ENCODE measurements at regions not wholly inside any gene's neighbourhood (a gene's known extent, or its start where the extent isn't known, plus 50 kb on each side); places are given as distances from the start of the nearest gene placed in this dataset.

DNA sequence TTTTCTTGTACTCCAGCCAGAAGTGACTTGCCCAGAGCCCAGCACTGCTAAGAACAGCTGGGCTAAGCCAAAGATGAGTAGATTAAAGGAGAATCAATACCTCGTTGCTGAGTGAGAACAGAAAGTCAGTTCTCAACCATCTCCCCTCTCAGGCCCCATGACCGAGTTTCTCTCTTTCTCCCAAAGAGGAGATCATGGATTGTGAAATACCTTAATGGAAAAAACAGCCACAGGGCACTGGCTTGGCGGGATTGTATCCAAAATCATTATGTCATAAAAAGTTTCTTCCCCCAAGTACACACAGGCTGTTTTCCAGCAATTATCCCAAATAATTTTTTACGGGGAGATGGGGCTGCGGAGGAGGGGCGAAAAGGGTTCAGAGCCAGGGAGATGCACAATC is 111.8 kb upstream of the TMEM45B start:
- no peak overlapping the region for H3K4me3 ChIP-seq (ENCODE audit: low read depth, low read length)
- ChIA-PET POLR2A (no interaction called here), CTCF (no interaction called here)
- DNase-seq (ENCODE audit: low read depth, low spot score), result no peak
- TF ChIP-seq, protein P1, sequence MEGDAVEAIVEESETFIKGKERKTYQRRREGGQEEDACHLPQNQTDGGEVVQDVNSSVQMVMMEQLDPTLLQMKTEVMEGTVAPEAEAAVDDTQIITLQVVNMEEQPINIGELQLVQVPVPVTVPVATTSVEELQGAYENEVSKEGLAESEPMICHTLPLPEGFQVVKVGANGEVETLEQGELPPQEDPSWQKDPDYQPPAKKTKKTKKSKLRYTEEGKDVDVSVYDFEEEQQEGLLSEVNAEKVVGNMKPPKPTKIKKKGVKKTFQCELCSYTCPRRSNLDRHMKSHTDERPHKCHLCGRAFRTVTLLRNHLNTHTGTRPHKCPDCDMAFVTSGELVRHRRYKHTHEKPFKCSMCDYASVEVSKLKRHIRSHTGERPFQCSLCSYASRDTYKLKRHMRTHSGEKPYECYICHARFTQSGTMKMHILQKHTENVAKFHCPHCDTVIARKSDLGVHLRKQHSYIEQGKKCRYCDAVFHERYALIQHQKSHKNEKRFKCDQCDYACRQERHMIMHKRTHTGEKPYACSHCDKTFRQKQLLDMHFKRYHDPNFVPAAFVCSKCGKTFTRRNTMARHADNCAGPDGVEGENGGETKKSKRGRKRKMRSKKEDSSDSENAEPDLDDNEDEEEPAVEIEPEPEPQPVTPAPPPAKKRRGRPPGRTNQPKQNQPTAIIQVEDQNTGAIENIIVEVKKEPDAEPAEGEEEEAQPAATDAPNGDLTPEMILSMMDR (IDR thresholded peaks at IDR 0.05; ENCODE audit: insufficient read depth, low read length, missing control alignments), result no peak

DNA sequence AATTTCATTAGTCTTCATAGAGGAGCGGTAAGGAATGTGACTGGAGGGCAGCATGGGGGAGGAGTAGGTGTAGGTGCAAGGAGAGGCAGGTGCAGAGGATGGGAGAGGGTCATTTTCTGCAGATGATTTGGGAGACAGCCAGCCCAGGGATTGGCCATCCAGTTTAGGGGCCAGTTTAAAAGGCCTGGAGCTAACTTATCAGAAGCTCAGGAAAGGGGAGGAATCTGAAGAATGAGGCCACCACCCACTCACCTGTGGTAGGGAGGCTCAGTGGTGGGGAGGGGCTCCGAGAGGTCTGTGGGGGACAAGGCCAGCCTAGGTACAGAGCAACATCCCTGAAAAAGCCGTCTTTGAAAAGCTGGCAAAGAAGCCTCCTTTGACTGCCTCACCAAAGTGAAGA is 110.8 kb upstream of the TMEM45B start:
- ChIA-PET POLR2A (no interaction called here), CTCF (no interaction called here)
- TF ChIP-seq, protein P1 (IDR thresholded peaks at IDR 0.05; ENCODE audit: insufficient read depth, low read length, missing control alignments), result no peak
- no peak overlapping the region for H3K4me3 ChIP-seq (ENCODE audit: low read depth, low read length)
- DNase-seq (ENCODE audit: low read depth, low spot score), result no peak

DNA sequence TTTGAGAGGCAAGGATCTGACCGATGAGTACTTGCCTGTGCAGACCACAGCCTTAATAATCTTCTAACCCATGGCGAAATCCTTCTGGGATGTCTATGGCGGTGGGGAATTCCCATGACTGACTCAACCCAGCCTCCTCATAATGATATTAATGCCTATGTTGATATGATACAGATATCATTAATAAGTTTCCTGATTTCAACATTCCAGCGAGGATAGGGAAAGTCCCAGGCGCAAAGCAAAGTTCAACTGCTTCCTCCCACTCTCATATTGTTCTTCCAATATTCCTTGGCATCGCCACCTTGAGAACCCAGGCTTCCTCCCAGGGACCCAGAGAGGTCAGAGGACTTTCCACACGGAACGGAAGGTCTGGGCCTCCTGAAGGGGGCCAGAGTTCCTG is 110.3 kb upstream of the TMEM45B start:
- no peak overlapping the region for H3K4me3 ChIP-seq (ENCODE audit: low read depth, low read length)
- POLR2A ChIA-PET, result no interaction called here
- TF ChIP-seq, protein P1 (IDR thresholded peaks at IDR 0.05; ENCODE audit: insufficient read depth, low read length, missing control alignments), result no peak
- DNase-seq (ENCODE audit: low read depth, low spot score), result no peak
- CTCF ChIA-PET, result no interaction called here

DNA sequence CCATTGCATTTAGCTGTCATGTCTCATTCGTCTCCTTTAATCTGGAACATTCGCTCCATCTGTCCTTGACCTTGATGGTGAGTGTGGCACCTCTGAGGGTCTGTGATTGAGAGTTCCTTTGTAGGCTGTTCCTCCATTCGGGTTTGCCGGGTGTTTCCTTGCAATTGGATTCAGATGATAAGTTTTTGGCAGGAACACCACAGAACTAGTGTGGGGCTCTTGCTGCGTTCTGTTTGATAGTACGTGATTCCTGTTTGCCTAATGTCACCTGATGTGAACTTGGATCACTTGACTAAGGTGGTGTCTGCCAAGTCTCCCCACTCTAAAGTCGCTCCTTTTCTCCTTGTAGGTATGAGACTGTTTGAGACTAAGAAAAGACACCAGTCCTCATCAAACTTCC is 109.7 kb upstream of the TMEM45B start:
- H3K4me3 ChIP-seq (ENCODE audit: low read depth, low read length), result no peak overlapping the region
- TF ChIP-seq, protein P1 (IDR thresholded peaks at IDR 0.05; ENCODE audit: insufficient read depth, low read length, missing control alignments), result no peak
- no peak for DNase-seq (ENCODE audit: low read depth, low spot score)
- CTCF ChIA-PET, result no interaction called here
- POLR2A ChIA-PET, result no interaction called here

DNA sequence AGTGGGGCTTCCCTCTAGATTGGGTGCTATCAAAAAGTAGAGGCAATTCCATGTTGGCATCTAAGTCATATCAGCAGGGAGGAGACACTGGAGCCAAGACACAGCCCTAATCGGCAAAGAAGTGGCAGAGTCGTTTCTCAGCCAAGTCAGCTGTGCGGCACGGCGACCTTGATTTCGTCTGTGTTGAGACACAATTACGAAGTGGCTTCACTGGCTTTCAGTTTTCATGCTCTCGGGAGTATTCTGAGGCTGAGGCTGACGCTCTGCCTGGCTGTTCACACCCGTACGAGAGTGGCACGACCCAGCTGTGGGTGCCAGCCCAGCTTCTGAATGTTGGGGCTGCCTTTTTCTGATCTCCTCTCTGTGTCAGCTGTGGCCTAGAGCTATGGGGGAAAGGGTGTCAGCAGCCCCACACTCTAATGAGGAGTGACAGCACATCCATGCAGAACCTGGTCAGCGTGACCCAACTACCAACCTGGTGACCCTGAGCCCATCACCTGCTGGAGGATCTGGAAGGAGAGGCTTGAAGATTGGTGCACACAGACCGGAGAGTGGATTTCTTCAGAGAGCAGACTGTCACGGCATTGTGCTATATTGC is 105.7 kb upstream of the TMEM45B start:
- POLR2A ChIA-PET, result no interaction called here
- CTCF ChIA-PET, result no interaction called here
- DNase-seq (ENCODE audit: low read depth, low spot score), result no peak
- TF ChIP-seq, protein P1 (IDR thresholded peaks at IDR 0.05; ENCODE audit: insufficient read depth, low read length, missing control alignments), result no peak
- H3K4me3 ChIP-seq (ENCODE audit: low read depth, low read length), result no peak overlapping the region

DNA sequence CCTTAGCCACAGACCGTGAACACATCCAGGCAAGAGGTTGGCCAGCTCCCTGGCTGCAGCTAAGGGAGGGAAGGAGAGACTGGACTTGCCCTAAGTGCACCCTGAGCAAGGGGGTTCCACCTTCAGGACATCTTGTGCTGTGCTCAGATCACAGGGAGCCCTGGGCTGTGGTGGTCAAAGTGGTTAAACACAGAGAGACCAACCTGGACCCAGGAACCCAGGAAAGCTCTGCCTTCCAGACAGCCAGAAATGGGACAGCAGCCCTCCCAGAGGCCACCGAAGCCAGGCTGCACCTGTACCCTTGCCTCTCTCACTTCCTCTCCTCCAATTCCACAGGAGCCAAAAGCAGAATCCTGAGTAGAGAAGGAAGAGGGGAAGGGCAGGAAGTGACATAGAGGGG is 105.2 kb upstream of the TMEM45B start:
- H3K4me3 ChIP-seq (ENCODE audit: low read depth, low read length), result no peak overlapping the region
- POLR2A ChIA-PET, result no interaction called here
- DNase-seq (ENCODE audit: low read depth, low spot score), result no peak
- CTCF ChIA-PET, result no interaction called here
- TF ChIP-seq, protein P1 (IDR thresholded peaks at IDR 0.05; ENCODE audit: insufficient read depth, low read length, missing control alignments), result no peak
